GM21528 (cell line): ENCODE measurements at regions not wholly inside any gene's neighbourhood (a gene's known extent, or its start where the extent isn't known, plus 50 kb on each side); places are given as distances from the start of the nearest gene placed in this dataset.

Experiments
- ATAC-seq: cut with Tn5 transposase; IDR thresholded peaks from one replicate; pipeline ENCODE4 v1.9.1; 2021; ENCODE audit warnings: mild to moderate bottlenecking, moderate library complexity; ENCODE audit not compliant: unreplicated experiment, low FRiP score

DNA sequence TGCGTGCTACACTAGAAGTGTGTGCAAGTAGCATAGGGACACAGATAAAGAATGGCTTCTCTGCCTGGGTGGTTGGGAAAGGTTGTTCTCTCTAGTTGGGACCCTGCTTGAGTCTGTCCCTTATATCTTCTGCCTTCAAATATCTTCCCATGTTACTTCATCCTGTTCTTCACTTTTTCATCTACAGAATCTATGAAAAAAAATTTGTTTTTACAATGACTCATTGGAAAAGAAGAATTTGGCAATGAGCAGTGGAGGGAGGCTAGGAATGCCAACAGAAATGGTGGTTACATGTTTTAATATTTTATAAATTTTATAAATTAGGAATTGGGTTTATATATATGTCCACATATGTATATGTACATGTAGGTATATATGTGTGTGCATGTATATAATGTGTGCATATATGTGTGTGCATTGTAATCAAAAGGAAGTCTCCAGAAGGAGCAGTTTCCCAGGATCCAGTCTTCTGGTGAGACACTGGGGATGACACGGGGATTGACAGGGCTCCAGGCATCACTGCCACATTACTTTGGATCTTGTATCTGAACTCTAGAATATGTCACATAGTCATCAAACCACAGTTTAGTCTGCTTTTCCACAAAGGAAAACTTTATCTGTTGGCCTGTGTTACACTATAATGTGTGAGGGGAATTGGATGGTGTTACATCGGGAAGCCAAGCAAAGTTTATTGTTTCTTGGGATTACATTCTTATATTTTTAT is 75.3 kb upstream of the RIPOR2 start:
- no peak for ATAC-seq

- ATAC-seq: no peak
These were observed 76.9 kb upstream of the RIPOR2 start for GRCh38 chr6:25012657-25013056.

DNA sequence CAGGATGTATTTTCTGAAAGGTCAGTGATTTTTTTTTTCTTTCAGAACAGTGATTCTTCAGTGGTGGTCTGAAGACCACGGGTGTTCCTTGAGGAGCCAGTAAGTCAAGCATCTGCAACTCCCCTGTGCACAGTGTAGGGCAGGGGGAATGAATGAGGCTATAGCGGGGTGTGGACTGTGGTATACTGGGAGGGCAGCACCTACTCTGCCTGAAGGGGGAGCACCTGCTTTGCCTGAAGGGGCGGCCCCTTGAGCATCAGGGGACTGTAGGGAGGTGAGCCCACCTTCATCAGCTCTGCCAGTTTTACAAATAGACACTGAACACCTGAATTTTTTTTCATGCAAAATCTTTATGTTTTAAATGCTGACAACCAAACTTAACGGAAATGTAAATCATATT is 77.5 kb upstream of the RIPOR2 start:
- ATAC-seq: no peak

DNA sequence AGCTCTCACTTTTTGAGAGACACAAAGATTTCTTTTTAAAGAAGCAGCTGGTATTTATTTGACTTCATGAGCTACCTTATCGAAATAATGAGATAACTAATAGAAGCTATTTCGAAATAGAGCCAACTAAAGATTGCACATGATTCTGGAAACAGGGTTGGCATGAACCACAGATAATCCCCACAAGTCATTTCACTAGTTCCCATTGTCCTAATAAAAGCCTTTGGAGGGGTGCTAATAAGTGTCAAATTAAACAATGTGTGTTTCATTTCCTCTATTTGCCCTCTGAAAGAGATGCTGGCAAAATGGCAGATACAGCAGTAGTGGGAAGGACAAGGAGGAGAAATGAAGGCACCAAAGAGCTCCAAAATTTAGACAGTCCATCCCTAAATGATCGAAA is 78.6 kb upstream of the RIPOR2 start:
- no peak for ATAC-seq

DNA sequence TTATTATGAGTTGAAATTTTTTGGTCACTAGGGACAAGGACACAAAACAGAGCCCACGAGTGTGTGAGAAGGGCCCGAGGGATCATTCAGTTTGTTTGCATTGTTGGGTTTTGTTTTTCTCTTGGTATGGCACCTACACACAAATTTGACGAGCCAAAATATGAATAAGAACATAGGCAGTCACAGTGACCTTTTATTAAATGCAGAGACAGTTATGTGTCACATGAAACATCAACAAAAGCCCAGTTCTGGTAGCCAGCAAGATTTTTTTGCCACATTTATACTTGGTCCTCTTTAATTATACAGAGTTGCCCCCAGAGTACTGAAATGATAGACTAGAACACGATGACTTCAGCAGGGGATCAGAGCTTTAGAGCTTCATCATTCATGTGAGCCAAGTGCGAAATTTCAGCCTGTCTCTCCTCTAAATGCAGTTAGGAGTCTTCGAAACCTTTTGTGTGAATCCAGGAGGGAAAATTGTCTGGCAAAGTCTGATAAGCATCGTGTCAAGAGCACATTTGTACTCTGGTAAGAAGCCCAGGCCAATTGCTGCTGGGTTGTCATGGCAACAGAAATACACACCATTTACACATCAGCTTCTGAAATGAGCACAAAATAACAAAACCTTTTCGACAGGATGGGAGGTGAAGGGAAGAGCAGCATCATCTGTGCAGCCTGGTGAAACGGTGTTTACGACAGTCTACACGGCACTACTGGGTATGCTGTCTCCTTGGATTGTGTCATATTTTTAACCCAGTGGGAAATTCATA is 79.2 kb upstream of the RIPOR2 start:
- no peak for ATAC-seq

- no peak for ATAC-seq
These were observed 80.4 kb upstream of the RIPOR2 start for GRCh38 chr6:25016014-25016720.

GRCh38 chr6:25017486-25017885 is 81.7 kb upstream of the RIPOR2 start:
- ATAC-seq: no peak

DNA sequence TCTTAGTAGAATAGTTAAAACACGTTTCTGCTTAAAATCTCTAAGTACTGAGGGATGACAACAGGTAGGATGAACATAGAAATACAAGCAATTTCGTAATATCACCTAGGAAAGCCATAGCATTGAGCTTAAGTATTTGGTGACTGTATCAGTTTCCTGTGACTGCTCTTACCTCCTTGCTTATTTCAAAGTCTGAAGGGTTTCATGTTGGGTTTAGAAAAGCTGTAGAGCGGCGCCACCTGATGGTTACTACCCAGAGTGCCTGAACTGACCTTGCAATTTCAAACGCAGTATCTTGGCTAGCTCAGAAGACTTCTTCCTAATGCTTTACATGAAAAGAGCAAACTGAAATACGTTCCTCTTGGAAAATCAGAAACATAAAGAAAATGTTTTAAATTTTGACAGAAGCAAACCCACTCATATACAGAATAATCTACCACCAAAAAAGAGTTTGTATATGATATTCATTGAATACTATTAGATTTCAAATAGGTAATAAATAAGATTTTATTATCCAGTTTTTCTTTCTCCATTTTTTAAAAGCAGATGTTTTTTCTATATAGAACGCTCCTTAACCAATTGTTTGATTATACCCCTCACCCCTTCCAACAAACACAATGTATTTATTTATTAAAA is 82.3 kb upstream of the RIPOR2 start:
- ATAC-seq: no peak

DNA sequence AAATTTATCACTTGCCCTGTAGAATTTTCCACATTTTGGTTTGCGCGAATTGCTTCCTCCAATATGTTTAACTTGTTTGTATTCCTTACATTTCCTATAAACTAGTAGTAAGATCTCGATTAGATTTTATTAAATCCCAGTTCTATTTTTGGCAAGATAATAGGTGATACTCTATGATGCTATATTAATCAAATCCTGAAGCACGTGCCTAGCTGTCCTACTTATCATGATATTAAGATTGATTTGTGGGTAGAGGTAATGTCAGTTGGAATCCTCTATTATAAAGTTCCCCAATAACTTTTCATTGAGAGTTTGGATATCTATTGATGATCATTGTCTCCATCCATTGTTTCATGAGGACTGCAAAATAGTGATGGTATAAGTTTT is 82.8 kb upstream of the RIPOR2 start:
- no peak for ATAC-seq

DNA sequence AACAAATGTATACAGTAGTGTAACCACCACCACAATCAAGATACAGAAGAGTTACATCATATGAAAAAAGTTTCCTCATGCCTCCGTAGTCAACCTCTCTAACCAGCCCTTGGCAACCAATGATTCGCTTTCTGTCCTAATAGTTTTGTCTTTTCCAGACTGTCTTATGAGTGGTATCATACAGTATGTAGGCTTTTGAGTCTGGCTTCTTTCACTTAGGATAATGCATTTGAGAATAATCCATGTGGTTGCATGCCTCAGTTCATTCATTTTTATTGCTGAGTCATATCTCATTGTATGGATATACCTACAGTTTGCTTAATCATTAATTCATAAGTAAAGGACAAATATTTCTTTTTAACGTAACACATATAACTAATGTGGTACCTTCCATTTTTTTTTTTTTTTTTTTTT is 86.4 kb upstream of the RIPOR2 start:
- no peak for ATAC-seq

GRCh38 chr6:25023781-25024180 is 88.0 kb upstream of the RIPOR2 start:
- no peak for ATAC-seq

DNA sequence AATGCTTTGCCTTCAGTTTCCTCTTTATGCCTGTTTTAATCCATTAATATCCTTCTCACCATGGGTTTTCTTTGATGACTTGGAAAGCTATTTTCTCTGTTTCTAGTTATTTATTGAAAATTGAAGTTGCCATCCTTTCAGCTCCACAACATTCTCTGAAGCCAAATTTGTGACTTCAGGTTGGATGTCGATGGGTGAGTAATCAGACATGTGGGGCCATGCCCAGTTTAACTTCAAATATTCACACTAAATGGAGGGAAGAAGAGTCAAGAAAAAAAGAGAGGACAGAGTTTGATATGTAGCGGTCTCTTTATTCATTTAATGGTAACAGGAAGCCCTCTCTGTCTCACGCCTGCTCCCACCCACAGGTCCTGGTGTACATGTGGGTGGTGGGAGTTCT is 89.1 kb upstream of the RIPOR2 start:
- ATAC-seq: no peak

GRCh38 chr6:25025248-25025918 is 89.6 kb upstream of the RIPOR2 start:
- ATAC-seq: no peak

DNA sequence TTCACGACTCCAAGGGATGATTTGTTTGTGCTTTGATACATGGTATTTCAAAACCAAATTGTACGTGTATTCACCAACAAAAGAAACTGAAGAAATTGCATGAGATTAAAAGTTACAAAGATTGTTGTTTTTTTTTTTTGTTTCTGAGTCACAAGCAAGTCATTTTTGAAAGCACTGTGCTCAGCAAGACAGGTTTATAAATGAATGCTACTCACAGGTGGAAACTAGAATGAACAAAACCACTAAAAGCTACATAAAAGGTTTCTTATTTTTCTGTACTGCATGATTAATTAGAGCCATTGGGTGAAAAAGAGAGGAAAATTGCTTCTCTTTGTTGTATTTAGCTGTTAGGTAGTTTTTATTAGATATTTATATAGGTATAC is 90.2 kb upstream of the RIPOR2 start:
- ATAC-seq: no peak

- no peak for ATAC-seq
These were observed 91.0 kb upstream of the RIPOR2 start for GRCh38 chr6:25026723-25027122.

DNA sequence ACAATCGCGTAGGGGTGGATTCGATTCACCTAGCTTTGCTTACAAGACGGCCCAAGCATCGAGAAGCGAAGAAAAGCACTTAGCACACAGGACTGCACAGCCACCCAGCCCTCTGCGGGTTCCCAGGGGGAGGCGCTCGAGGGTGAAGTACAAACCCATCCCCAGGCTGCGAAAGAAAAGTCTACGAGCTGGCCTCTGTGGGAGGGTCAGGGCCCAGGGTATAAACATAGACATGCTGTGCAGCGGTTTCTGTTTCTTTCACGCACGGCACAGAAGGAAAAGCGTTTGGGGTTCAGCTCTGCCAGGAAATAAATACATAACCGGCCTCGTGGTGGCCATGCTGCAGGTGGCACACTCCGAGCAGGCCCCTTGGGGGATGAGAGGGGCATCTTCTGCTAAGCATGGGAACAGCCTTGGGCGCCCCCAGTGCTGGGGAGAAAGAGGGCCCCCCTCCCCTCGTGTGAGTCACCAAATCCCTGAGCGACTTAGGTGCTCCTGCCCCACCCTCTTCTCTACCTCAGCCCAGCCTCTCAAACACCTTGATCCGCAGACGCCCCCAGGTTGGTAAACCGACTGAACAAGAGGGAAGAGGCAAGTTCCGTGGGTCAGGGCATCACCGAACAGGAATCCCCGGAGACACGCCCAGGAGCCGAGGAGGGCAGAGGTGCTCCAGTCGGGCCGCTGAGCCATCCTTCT is 91.6 kb upstream of the RIPOR2 start:
- ATAC-seq: peak; percentile 90

DNA sequence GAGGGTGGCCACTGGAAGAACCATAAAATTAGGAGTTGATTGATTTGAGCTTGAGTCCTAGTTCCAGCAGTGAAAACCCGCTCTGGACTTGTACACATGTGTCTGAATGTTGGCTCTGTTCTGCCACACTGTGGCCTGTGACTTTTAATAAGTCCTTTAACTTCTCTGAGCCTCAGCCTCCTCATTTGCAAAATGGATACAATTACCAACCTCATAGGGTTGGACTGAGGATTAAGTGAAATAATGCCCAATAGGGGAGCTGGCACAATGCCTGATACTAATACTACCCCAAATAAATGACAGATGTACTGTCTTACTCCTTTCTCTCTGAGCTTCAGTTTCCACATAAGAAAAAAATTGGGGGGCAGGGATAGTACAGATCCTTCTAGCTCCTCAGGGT is 92.6 kb upstream of the RIPOR2 start:
- no peak for ATAC-seq

GRCh38 chr6:25032934-25033333 is 97.2 kb upstream of the RIPOR2 start:
- ATAC-seq: no peak

GRCh38 chr6:25034431-25034921 is 98.7 kb upstream of the RIPOR2 start:
- no peak for ATAC-seq

GRCh38 chr6:25035174-25035511 is 99.4 kb upstream of the RIPOR2 start:
- peak; percentile 32 for ATAC-seq
